Ramos (cell line): ENCODE measurements at regions not wholly inside any gene's neighbourhood (a gene's known extent, or its start where the extent isn't known, plus 50 kb on each side); places are given as distances from the start of the nearest gene placed in this dataset.
"Not testable (repeated sequence)": the region's sequence is repeated elsewhere in the genome, so short reads cannot be mapped to it uniquely, and the experiment has no call there.

Experiments
- in situ Hi-C: fragments of 300-500 bp; cut with MboI; formaldehyde crosslinking; loops from one replicate; pipeline ENCODE4 v1.14.3; 2022; ENCODE audit warnings: low sequenced_read_pairs; ENCODE audit not compliant: unreplicated experiment

DNA sequence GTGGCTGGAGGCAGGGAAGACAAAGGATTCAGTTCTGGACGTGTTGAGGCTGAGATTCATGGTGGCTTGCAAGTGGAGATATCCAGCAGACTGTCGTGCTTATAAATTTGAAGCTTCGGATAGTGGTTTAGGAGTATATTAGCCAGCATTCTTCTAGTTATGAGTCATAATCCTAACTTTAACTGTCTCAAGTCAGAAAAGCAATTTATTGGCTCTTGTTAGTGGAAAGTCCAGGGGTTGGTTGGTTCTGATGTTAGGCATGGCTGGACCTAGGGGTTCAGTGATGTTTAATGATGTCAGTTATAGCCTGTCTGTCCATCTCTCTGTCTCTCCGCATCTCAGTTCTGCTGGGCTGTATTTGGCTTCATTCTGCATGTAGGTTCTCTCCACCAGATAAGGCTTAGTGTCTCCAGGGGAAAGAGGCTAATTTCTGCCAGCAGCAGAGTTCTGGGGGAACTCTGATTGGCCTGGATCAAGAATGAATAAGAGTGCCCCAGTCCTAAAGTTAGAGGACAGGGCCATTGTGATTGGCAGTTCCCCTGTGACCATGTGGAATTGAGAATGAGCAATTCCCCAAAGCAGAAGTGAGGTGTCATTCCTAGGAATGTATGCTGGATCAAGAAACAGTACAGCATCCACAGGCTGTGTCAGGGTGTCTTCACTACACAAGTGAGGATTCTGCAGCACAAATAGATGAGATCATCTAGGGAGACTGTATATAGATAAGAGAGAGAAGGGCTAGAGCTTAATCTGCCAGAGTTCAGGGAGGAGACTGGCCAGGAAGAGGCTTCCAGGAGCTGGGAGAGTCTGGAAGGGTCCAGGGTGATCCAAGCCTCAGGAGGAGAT lies 72.9 kb upstream of the SHB start:
- in situ Hi-C loops = no loop called here

DNA sequence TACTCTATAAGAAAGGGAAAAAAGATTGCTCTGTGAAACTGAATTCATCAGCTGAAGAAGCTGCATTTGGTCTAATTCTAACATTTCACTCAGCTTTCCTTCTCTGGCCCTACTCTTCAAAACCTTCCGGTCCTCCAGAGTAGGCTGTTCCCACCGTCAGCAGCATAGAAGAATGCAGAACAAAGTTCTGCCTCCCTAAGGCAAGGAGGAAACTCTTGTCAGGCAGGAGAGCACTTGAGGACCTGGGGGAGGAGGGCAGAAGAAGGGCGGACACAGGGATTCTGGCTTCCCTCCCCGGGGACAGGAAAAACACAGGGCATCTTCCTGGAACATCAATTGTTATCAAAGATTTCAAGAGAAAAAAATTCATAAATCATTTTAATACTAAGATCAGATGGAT lies 69.2 kb upstream of the SHB start:
- in situ Hi-C loops = no loop called here

DNA sequence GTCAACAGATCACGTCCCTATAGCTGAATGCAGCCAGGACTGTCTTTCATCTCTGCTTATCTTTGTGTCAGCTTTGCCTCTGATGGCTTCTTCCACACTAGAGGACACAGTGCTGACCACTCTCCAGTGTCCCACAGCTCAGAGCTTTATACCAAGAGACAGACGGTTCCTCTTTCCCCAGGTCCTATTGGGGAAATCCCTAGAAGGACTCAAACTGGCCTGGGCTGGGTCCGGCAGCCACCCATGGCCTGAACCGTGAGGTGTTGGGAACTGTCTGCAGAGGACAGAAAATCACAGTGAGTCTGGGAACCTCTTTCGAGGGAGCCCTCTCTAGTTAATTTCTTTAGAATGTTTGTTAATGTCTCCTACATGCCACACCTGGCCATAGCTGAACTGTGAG lies 68.3 kb upstream of the SHB start:
- in situ Hi-C loops = no loop called here

DNA sequence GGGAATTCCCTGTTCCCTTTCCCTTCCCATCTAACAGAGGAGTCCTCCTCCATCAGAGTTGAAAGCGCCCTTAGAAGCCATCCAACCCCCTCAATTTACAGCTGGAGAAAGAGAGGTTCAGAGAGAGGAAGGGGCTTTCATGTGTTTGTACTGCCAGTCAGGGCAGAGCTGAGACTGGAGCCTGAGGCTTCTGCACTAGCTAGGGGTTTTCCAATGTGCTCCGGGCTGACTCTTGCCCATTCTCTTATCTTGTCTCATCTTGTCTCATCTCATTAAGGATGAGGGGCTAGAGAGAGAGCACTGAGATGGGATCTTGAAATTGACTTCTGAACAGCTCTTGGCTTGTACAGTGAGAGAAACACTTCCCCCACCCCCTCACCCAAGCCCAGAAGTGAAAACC lies 67.4 kb upstream of the SHB start:
- in situ Hi-C loops = no loop called here

DNA sequence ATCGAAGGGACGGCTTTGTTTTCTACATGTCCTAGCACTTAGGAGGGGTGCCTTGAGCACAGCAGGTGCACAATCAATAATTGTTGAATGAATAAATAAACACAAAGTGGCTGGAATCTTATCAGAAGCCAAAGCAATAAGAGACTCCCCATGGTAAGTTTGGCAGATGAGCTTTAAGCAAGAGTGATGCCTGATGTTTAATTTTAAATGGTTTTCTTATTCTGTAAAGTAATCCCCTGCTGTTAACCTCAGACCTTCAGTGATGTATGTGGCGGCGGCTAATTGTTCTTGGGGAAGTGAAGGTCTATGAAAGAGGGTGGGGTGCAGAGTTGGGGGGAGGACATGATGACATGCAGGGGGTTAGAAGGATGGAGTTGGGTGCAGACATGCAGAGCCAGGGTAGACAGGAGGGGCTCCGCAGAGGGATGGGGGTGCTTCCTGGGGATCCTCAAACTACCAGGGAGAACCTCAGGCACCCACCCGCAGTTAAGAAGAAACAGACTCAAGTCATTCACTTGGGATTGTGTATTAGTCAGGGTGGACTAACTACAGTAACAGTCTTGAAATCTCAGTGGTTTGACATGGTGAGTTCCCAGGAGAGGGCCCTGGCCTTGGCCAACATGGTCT lies 65.7 kb upstream of the SHB start:
- in situ Hi-C loops = no loop called here

DNA sequence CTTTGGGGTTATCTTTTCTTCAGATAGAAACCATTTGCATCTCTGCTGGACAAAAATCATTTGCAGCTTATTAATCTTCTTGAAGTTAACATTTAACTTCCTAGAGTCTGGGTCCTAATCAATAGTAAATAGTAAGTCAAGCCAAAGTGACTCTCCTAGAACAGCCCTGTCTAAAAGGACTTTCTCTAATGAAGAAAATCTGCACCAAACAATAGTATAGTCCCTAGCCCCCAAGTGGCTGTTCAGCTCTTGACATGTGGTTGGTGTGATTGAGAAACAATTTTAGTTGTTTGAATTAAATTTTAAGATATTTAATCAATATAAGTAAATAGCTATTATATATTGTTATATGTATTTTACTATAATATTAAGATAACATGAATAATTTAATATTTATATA lies 64.6 kb upstream of the SHB start:
- in situ Hi-C loops = no loop called here

DNA sequence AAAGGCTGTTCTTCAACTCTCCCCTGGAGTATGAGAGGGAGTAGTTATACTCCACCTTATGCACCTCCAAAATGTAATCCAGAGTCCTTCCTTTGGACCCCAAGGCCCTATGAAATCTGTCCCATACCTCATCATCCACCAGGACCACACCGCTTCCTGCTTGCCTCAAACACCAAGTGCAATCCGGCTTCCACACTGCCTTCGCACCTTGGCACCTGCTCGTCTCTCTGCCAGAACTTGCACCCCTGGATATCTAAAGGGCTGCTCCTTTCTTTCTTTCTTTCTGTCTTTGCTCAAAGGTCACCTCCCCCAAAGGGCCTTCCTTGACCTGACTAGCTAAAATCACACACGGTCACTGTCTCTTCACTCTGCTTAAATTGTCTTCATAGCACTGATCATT lies 63.9 kb upstream of the SHB start:
- in situ Hi-C loops = no loop called here

DNA sequence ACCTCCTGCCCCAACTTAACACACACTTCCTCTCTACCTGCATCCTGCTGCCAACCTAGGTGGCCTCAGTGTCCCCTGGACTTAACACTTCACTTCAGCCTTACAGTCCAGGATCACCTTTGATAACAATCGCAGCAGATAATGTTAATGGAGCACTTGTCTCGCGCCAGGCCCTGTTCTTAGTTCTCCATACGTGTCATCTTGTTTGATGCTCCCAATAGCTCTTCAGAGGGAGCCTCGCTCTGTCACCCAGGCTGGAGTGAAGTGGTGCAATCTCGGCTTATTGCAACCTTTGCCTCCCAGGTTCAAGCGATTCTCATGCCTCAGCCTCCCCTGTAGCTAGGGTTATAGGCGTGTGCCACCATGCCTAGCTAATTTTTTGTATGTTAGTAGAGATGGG lies 62.7 kb upstream of the SHB start:
- in situ Hi-C loops = no loop called here

DNA sequence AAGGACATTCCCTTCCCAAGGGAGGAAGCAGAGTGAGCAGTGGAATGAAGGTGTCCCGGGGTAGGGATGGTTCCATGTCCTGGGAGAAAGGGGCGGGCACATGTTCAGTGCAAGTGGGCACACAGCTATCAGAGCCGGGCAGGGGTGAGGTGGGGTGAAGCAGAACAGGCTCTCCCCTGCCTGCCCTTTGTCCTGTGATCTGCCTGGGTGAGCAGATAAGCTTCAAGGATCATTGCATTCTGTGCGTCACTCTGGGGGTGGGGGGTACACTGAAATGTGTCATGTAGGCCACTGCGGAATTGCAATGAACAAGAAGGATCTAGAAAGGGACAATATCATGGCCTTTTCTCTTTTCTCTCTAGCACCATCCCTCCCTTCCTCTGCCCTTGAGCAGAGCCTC lies 61.7 kb upstream of the SHB start:
- in situ Hi-C loops = no loop called here

DNA sequence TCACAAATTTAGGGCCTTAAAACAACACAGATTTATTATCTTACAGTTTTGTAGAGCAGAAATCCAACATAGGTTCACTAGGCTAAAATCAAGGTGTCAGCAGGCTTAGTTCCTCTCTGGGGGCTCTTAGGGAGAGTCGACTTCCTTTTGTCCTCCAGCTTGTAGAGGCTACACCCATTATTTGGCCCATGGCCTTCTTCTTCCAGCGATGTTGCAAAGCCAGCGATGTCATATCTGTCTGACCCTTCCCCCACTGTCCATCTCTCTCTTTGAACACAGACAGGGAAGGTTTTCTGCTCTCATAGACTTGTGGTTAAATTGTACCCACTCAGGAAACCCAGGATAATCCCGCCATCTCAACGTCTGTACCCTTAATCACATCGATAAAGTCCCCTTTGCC lies 60.3 kb upstream of the SHB start:
- in situ Hi-C loops = no loop called here

DNA sequence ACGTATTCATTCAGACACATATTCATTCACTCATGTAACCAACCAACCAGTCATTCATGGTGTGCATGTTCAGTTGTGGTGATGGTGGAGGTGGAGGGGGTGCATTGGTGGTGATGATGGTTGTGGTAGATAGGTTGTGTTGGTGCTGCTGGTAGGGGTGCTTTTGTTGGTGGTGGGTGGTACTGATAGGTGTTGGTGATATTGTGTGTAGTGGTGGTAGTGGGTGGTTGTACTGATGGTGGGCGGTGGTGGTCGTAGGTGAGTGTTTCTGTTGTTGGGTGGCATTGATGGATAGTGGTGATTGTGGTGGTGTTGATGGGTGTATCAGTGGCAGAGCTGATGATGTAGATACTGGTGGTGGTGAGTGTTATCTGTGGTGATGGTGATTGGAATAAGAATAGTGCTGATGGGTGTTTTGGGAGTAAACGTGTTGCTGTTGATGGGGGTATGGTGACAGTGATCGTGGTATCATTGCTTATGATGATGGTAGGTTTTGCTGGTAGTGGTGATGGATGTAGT lies 59.8 kb upstream of the SHB start:
- in situ Hi-C loops = no loop called here

DNA sequence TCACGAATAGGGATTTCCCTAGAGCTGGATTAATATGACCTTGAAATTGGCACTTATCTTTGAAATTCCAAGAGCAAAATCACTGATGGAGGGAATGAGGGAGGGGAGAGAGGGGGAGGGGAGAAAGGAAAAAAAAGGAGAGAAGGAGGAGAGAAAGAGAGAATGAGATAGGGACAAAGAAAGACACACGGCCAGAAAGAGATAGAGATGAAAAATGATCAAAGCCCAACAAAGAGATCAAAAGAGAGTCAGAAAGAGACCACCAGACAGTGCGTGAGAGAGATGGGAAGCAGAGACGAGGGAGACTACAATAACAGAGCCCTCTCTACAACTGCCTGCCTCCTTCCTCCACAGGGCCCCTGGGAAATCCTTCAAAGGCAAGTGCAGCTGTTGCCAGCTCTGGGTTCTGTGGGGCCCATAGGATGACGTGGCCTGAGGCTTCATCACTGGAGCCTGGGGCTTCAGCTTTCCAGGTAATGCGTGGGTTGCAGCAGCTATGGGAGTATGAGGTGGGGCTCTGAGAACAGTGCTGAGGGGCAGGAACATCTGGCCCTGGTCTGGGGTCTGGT lies 58.3 kb upstream of the SHB start:
- in situ Hi-C loops = no loop called here

DNA sequence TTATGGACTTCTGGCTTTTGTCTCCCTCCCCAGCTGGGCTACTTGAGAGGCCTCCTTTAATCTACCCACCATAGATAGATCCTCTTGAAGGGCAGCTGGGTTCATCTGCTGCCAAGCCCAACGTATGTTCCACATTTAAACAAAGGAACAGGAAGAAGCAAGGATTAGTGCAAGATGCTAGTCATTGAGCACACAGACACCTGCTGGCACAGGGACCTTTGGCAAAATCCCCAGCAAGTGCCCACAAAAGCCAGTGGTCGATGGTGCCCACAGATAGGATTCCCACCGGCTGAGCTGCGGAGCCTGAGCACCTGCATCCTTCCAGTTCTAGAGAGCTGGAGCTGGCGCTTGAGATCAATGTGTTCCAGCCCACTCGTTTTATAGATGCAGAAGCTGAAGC lies 57.7 kb upstream of the SHB start:
- in situ Hi-C loops = no loop called here

DNA sequence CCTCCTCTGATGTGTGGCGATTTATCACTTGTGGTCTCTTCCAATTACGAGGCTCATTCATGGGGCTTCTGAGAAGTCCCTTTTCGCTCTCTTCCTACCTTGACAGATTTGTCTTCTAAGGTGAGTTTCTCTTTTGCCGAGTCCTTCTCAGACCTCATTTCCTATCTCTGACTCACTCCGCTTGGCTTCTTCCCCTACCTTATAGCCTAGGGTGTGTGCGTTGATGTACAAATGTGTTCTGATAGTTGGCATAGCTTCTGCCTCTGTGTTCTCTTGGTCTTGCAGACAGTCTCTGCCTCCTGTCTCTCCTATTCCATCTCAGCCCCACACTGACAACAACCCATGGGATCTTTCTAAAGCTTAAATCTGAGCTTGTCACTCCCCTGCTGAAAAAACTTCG lies 56.9 kb upstream of the SHB start:
- in situ Hi-C loops = no loop called here

DNA sequence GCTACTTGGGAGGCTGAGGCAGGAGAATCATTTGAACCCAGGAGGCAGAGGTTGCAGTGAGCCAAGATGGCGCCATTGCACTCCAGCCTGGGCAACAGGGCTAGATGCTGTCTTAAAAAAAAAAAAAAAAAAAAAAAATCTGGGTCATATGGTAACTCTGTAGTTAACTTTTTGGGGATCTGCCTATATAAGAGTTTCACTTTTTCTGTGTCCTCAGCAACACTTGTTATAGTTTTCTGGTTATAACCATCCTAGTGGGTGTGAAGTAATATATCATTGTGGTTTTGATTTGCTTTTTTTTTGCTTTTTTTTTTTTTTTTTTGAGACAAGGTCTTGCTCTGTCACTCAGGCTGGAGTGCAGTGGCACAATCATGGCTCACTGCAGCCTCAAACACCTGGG lies 54.3 kb upstream of the SHB start:
- in situ Hi-C loops = not testable (repeated sequence)

DNA sequence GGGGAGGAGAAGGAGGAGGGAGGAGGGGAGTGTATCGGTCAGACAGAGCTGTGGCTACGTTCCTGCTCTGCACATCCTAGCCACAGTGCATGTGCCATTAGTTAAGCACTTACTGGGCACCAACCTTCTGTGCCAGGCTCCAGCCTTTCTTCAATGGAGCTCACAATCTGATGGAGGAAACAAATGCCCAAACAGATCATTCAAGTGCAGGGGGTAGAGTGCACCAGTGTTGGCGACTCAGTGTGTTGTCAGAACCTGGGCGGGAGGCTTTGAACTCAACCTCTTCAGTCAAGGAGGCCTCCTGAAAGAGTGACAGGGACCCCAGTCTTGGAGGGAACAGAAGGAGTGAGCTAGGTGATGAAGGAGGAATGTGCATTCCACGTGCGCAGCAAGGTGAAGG lies 51.9 kb upstream of the SHB start:
- in situ Hi-C loops = no loop called here

DNA sequence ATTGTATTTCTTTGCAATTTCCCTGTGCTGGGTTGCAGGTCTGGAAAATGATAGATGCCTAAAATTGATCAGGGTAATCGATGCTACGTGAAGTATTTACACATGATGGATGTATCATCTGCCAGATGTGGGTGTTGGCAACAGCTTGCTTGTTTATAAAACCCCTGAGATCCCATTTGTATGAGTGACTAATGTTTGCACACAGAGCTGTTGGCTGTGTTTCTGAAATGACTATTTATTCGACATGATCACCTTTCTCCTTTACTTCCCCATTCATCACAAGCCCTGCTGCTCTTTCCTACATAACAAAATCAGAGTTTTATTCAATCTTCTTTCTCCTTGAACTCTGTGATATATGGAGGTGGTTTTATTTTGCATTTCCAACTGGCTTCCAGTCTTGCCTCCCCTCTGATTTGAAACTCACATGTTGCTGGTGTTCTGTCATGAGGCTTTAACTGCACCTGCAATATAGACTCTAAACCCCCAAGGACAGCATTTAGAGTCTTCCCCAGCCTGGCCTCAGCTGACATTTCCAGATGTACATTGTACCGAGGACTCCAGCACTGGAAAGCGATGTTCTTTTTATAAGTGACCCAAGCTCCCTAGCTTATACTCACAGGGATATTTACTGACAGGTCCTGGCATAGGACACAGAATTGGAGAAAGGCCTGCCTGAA lies 50.7 kb upstream of the SHB start:
- in situ Hi-C loops = no loop called here

DNA sequence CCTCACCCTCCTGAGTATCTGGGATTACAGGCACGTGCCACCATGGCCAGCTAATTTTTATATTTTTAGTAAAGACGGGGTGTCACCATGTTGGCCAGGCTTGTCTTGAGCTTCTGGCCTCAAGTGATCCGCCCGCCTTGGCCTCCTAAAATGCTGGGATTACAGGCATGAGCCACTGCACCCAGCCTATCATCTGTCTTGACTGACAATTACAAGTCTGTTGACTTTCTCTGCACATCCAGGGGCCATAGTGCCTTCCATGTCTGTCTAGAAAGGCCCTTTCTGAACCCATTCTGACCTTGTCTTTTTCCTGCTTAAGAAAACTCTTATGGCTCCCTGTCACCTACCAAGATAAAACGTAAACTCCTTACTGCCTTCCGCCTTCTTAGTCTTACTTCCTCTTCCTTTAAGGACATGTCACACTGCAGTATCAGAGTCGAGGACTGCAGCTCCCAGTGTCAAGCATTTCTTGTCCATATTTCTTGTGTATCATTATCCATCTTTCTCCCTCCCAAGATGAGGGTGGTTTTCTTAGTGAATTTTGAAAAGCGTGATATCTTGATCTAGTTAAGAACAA lies 49.9 kb upstream of the SHB start:
- in situ Hi-C loops = no loop called here
